ENCODE measurements at regions not wholly inside any gene's neighbourhood (a gene's known extent, or its start where the extent isn't known, plus 50 kb on each side); places are given as distances from the start of the nearest gene placed in this dataset.

GRCh38 chr3:59408047-59408624, 358.3 kb upstream of the CFAP20DC start (continued):
- TF ChIP-seq ZNF462 (CRISPR knock-in tag; IDR thresholded peaks at IDR 0.05) (no peak), CREB1 (CRISPR knock-in tag; IDR thresholded peaks at IDR 0.05; ENCODE audit: low read depth) (no peak), EZH2 (IDR thresholded peaks at IDR 0.05; ENCODE audit: low read depth, unreplicated experiment) (no peak), EZH2phosphoT487 (IDR thresholded peaks at IDR 0.05; ENCODE audit: unreplicated experiment) (no peak), CTCF (conservative IDR thresholded peaks at IDR 0.05; ENCODE audit: low read depth in 2 of 2) (no peak), JUNB (IDR thresholded peaks at IDR 0.05; ENCODE audit: unreplicated experiment) (no peak)

- no peak overlapping the region for H3K4me3 Mint-ChIP-seq
- Histone ChIP-seq H3K4me3 (no peak overlapping the region), H3K79me2 (replicated peaks; ENCODE audit: insufficient read depth) (no peaks in the 10 kb centered on the region), H3K36me3 (ENCODE audit: insufficient read depth) (no peaks in the 10 kb centered on the region), H3K4me2 (no peak overlapping the region), H2AFZ (no peak overlapping the region), H4K20me1 (replicated peaks; ENCODE audit: insufficient read depth) (no peaks in the 10 kb centered on the region), H3K27me3 (ENCODE audit: insufficient read depth) (no peaks in the 10 kb centered on the region), H3K4me1 (ENCODE audit: insufficient read depth) (no peaks in the 10 kb centered on the region), H3K9me2 (ENCODE audit: insufficient read depth) (0 out of 2 replicates have a peak, but pooled peaks cover 3% of the 10 kb centered on the region), H3K27ac (ENCODE audit: low read depth) (no peak overlapping the region), H3F3A (replicated peaks; ENCODE audit: low read depth) (no peaks in the 10 kb centered on the region)
- no peaks in the 10 kb centered on the region for H3K9me3 Mint-ChIP-seq
- no peaks in the 10 kb centered on the region for H3K36me3 Mint-ChIP-seq (ENCODE audit: low read depth)
- peak; percentile 8 for DNase-seq (ENCODE audit: low spot score)
- peaks cover 13% of the 10 kb centered on the region for H3K4me1 Mint-ChIP-seq
- peak; percentile 71 for ATAC-seq
- H3K27me3 Mint-ChIP-seq (ENCODE audit: insufficient read depth, low read depth, poor library complexity) = peaks cover 3% of the 10 kb centered on the region
- no peak overlapping the region for H3K27ac Mint-ChIP-seq
- TF ChIP-seq STAT1 (IDR thresholded peaks at IDR 0.05; ENCODE audit: unreplicated experiment) = no peak
- no peak for TF ChIP-seq CREB1 (CRISPR knock-in tag; IDR thresholded peaks at IDR 0.05; ENCODE audit: low read depth)
- no peak for TF ChIP-seq ETS1 (IDR thresholded peaks at IDR 0.05)
- no peak for TF ChIP-seq CTCF (conservative IDR thresholded peaks at IDR 0.05; ENCODE audit: low read depth in 2 of 2)
- TF ChIP-seq EZH2phosphoT487 (IDR thresholded peaks at IDR 0.05; ENCODE audit: unreplicated experiment) = no peak
- no peak for TF ChIP-seq EZH2 (IDR thresholded peaks at IDR 0.05; ENCODE audit: low read depth, unreplicated experiment)
These were observed 357.6 kb upstream of the CFAP20DC start for GRCh38 chr3:59407425-59407824.
